NCI-H1092 (cell line): ENCODE measurements at regions not wholly inside any gene's neighbourhood (a gene's known extent, or its start where the extent isn't known, plus 50 kb on each side); places are given as distances from the start of the nearest gene placed in this dataset.
"Not testable (repeated sequence)": the region's sequence is repeated elsewhere in the genome, so short reads cannot be mapped to it uniquely, and the experiment has no call there.

ENCODE experiments used
- DNase-seq: peaks from one replicate; lab custom pipeline; 2025; lab: John Stamatoyannopoulos, UW

DNA sequence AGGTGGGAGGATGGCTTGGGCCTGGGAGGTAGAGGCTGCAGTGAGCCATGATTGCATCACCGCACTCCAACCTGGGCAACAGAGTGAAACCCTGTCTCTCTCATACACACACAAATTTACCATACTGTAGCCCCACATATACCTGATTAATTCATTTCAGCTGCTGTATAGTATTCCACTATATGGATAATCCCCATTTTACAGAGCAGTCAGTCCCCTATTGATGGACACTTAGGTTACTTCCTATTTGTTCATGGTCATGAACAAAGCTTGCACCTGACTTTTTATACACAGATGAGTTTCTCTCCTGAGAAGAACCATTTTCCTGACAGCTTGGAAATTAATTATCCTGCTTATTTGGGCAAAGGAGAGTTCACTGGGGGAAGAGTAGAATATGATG lies 59.2 kb downstream of the EMX2 start:
- no peak for DNase-seq

DNA sequence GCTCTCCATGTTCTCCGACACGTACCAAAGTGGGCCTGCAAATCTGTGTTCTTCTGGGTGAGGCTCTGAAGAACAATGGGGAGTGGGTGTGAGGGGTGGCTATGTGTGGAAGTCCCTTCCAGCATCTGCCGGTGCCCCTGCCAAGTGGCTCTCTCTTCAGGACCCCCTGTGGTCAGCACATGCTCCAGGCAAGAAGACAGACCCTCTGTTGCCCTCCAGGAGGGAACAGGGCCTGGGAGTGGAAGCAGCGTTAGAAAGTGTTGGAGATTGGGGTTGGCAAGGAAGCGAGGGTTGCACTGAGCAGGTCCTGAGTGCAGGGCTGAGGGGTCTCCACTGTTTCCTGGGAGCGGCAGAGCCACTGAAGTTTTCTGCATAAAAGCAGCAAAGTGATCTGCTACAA lies 60.5 kb downstream of the EMX2 start:
- no peak for DNase-seq

DNA sequence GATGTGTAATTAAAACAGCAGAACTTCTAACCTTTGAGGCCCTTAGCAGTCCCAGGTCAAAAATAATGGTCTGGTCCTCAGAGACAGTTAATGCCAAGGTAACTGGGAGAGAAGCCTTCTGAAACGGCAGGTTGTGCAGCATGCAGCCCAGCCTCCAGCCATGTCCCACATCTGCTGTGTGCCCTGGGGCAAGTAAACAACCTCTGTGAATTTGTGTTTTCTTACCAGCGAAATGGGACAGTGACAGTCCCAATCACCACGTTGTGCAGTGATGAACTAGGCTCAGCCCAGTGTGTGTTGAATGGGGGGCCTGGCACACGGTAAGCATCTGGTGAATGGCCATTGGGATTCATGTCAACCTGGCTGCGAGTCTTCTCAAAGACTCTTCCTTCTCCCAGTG lies 61.2 kb downstream of the EMX2 start:
- no peak for DNase-seq

DNA sequence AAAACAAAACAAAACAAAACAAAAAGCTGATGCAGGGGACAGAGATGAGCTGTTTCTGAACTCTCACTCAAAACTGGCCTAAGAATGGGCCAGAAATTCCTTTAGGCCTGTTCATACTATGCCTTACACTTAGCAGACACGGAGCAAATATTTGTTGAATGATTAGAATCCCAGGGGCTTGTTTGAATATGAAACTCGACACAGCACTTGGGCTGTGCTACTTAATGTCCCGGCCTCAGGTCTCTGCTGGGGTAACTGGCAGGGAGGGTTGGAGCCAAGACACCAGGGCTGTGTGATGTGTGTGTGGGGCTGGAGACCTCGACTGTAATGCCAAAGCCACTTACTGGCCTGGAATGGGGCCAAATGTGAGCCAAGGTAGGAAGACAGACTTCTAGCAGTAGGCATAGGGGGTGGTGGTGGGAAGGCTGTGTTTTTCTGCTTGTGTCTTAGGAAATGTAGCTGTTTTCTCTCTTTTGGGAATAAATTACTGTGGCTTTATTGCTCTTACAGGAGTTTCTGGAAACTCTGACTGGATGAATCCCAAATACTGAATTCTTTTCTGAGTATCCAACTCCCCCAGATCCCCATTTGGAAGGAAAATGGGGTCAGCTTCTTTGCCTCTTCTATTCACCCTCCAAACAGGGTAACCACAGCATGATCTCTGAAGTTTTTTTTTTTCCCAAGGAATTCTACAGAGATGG lies 66.7 kb downstream of the EMX2 start:
- no peak for DNase-seq

DNA sequence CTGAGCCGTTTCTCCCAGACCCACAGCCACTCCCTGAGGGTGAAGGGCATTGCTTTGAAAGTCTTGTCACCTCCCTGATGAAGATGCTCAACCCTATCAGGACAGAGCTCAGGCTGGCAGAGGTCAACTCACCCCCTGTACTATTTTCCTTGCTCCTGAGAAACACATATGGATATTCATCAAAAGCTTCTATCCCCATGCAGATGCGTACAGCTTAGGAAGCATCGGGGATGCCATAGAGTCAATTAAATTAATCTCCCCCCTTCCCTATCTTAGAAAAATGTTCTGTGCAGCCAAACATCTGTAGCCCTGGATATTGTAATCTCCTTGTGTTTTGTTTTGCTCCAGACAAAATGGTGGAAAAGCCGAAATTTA lies 67.2 kb downstream of the EMX2 start:
- DNase-seq: no peak

DNA sequence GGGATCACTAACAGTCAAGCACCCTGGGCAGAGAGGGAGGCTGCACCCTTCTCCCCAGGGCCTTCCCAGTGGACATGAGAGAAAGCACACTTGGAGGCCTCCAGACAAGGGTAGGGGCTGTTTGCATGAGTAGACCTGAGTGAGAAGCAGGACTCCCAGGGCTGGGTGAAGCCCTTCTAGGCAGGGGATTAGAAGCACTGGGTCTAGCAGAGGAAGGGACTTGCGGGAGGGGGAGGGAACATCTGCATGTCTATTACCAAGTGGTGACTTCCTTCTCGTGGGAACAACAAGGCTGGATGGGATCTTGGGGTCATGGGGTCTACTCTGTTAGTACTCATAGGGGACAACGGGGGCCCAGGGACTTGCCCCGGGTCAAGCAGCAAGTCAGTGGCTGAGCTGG lies 67.8 kb downstream of the EMX2 start:
- DNase-seq: no peak

DNA sequence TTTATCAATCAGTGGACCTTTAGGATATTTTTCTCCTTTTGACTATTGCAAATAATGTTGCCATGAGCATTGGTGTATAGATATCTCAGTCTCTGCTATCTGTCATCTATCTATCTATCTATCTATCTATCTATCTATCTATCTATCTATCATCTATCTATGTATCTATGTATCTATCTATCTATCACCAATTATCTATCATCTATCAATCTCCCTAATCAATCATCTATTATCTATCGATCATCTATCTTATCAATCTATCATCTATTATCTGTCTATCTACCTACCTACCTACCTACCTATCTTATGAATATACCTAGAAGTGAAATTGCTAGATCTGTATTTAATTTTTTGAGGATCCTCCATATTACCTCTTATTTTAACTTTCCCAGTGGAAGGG lies 69.6 kb downstream of the EMX2 start:
- no peak for DNase-seq

DNA sequence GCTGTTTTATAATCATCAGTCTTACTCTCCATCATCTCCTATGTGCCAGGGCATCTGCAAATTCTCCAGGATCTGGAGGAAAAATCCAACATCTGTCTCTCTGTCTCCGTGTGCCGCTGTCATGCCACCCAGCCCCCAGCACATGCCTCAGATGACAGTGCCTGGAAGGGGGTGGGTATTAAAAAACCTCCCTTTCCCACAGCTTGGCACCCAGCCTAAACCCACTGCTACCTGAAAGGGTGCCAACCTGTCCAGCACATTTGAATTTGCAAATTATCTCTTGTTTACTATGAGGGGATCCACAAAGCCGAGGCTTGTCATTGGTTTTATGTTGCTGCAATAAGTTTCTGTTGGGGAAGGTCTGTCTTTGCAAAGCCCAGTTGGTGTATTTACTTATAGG lies 73.1 kb downstream of the EMX2 start:
- DNase-seq: no peak

DNA sequence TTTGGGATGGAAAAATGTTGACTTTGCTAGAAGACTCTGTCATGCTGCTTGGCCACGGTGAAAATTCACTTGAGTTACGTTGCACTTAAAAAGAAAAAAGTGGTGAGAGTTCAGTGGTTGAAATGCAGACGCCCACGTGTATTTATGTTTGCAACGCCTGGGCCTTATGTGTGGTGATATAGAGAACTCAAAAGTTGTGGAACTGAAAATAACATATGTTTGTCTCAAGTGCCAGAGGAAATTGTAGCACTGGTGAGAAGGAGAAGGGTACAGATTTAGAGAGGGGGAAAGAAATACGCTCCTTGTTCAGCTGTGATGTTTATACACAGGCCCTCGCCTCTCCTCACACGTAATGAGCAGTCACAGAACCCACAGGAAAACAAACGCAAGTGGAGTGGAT lies 73.6 kb downstream of the EMX2 start:
- no peak for DNase-seq

DNA sequence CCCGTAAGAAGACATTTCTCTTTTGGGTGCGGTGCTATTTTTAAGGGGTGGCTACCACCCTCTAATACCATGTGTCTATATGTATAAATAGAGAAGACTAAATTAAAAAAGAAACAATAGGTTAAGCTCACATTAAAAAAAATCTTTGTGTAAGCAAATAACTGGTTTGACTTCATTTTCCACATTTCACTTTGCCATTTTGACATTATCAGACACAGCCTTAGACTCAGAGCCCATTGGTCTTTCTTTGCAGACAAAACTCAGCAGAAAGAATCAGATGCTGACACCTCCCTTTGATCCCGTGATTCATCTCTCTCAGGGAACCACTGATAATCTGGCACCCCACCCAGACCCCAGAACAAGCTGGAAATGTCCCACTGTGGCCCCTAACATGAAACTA lies 74.5 kb downstream of the EMX2 start:
- DNase-seq: no peak

DNA sequence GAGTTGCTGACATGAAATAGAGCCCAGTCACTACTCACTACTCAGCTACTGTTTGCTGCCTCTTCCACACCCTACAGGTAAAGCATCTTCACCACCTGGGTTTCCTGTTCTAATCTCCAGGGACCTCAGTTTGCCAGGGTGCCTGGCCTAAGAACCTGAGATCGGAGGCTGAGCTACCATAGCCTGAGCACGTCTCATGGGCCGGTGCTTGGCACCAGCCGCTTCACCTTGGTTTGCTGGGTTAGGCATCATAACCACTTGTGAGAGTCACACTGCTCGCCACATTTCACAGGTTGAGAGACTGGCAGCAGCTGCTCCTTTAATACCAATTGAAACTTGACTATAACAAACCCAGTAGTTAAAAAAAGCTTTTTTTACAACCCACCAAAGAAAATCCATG lies 75.1 kb downstream of the EMX2 start:
- DNase-seq: no peak

DNA sequence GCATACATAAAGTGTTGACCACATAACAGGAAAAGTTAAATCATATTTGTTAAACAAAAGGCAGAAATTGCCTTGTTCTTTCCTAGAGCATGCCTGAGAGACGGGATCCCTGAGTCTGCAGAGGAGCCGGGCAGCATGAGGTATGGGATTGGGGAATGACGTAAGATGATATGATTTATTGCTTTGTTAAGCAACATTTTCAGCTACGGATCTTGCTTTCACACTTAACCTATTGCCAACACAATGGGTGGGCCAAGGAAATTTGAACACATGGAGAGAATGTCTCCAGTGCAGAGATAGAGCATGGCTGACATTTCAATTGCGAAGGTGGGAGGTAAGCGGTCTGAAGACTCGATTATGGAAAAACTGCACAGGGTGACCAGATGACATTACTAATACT lies 76.7 kb downstream of the EMX2 start:
- DNase-seq: no peak

DNA sequence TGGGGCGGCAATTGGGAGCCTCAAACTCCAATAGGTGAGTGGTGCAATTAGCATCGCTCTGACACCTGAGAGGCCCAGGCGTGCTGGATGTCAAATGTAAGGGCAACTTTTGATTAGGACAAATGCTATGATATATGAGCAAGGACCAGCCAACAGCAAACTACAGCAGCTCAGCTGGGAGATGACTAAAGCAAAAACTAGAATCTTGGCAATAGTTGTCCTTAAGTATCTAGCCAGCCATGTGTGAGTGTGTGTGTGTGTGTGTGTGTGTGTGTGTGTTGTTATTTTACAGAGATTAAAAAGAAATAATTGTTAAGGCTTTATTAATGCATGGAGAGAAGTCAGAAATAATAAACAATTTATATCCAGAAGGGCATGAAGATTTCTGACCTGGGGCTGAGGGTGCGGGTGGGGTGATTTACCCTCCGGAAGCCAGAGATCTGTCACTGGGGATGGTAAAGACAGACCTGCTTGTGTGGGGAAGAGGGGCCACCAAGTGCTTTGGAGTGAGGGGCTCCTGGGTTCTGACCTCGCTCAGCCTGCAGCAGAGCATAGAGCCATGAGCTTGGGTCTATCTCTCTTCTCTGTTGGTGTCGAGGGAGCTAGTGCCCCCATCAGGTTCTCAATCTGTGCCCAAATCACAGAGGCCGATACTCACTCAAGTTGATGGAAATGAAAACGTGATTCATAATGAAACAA lies 77.3 kb downstream of the EMX2 start:
- DNase-seq: no peak

DNA sequence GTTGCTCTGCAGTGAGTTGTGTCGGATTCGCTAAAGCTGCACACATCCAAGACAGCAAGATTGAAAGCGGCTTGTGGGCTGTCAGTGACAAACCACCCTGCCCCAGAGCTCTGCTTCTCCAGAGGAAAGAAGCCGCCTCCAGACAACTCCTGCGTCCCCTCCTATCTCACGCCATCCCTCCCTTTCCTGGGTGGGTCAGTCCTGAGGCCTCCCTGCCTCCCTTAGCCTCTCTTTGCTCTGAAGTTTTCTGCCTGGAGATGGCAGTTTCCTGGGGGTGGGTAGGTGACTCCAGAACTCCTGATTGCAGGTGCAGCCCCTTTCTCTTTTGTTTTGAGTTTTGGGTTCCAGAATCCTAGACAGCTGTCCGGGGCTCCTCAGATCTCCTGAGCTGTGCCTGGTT lies 78.7 kb downstream of the EMX2 start:
- DNase-seq: no peak

DNA sequence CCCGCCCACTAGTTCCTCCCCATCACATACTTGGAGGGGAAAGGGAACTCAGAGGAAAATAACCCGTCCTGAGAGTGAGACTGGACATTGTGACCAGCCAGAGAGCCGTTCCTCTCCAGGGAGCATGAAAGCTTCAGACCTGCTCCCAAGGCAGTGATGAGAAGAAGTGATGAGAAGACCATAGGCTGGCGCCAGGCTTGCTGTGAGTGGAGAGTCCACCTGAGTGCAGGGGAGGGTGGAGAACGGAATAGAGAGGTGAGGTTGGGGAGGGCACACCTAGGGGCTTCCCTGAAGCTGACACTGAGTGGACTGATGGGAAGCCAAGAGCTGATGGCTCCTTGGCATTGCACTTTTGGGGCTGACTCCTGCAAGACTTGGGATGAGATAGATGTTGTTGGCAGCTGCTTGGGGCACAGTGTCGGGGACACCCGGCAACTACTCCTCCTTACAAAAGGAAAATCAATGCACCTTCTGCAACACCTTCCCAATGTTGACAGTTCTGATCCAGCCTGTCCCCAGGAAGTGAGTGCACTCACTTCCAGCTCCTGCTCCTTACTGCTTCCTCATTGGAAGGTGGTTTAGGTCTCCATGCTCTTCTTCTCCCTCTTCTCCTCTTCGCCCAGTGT lies 79.4 kb downstream of the EMX2 start:
- no peak for DNase-seq

DNA sequence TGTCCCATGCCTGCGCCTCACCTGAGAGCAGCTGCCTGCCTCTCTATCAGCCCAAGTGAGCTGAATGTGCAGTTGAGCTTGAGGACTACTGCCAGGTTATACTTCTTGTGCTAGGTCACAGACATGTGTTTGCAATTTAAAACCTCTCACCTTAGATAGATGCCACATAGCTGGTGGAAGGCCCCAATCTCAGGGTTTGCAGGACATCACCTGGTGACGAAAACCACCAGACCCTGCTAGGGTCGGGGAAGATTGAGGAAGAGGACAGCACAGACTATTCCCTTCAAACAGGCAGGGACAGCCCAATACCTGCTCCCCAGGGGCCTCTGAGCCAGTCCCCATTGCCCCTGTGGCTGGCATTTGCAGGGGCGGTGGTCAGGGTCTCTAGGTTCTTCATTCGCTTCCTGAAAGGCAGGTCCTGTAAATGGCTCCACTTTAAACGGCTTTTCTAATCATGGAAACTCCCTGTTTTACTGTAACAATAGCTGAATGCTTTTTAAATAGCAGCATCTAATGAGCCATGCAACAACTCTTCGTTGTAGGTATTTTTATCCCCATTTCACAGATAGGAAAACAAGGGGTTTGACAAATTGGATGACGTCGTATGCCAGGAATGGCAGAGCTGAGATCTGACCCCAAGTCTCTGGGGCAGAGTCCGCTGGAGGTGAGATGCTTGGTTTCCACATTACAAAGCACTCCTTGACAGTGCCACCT lies 80.1 kb downstream of the EMX2 start:
- no peak for DNase-seq

DNA sequence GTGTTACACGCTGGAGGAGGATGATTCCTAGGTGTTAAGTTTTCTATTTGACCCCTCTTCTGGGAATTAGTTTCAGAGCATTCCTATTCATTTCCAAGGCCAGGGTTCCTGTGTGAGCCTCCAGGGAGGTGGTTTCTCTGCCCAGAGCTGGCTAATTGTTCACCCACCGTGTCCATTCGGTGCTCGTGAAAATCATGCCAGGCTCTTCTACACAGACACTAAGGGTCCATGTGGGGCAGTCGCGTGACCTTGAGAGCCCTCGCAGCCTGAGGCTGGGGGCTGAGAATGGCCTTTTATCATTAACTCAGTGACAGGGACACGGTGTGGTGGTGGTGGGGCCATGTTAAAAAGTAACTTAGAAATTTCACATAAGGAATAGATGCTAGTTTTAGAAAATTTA lies 83.7 kb downstream of the EMX2 start:
- no peak for DNase-seq

DNA sequence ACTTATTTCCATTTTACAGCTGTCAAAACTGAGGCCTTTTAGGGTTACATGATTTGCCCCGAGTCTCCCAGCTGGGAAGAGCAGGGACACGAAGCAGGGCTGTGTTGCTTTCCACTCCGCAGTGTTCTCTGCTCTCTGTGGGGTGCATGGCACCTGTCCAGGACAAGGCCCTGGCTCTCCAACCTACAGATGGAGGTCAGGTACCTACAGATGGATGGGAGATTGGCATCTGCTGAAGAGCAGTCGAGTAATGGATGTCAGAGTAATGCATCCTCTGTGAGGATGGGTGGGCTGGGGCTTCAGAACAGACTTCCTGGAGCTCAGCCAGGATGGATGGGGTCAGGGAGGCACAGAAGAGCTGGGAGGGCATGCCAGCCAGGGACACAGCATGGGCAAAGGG lies 85.0 kb downstream of the EMX2 start:
- no peak for DNase-seq

DNA sequence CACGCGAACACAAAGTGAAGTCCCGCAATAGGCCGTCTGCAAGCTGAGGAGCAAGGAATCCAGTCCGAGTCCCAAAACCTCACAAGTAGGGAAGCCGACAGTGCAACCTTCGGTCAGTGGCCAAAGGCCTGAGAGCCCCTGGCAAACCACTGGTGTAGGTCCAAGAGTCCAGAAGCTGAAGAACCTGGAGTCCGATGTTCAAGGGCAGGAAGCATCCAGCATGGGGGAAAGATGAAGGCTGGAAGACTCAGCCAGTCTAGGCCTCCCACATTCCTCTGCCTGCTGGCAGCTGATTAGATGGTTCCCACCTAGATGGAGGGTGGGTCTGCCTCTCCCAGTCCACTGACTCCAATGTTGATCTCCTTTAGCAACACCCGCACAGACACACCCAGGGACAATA lies 87.2 kb downstream of the EMX2 start:
- DNase-seq: not testable (repeated sequence)

DNA sequence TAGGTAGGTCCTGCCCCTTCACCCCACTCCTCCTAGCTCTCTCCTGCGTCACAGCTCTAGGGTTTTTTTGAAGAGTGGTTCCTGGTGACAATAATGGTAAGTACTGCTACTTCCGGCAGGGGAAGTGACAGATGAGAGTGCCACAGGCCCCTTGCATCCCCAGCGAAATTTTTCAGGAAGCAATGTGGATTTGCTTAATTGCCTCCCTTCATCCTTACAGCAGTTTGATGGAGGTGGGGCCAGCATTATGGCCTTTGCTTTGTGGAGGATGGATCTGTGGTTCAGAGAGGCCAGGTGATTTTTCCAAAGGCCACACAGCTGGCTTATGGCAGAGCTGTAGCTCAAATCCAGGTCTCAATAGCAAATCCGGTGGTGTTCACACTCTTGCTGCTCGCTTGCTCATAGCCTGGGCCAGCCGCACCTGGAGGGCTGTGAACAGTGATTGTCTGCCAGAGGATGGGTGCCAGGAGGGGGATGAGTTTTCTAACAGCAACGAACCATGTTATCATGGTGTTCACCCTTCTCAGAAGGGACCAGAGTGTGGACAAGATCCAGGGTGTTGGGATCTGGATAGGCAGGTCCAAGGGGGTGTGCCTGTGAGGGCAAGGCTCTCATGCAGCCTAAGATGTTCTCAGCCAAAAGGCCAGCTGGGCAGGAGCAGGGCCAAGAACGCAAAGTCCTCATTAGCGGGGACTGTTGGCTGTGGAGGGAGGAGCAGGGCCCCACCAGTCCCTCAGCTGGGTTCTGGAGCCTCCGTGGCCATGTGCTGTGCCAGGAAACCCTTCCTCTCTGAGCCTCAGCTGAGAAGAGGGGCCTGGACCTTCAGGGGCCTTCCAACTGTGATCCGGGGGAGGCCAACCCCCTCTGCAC lies 89.0 kb downstream of the EMX2 start:
- no peak for DNase-seq

DNA sequence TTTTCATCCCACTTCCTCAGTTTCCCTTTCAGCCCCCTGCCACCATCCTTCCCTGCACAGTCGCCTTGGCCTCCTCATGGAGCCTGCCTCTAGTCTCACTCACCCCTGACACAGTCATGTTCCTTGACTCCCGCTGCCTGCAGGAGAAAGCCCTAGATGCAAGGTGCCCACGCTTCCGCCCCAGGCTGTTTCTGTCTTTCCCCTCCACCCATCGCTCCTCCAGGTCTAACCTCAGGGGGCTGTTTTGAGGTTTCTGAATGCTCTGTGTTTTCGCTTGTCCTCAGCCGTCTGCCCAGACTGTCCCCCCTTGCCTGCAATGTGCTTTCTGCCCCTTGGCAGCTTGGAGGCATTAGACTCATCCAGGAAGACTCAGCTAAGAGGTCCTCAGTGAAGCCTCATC lies 89.9 kb downstream of the EMX2 start:
- DNase-seq: no peak

DNA sequence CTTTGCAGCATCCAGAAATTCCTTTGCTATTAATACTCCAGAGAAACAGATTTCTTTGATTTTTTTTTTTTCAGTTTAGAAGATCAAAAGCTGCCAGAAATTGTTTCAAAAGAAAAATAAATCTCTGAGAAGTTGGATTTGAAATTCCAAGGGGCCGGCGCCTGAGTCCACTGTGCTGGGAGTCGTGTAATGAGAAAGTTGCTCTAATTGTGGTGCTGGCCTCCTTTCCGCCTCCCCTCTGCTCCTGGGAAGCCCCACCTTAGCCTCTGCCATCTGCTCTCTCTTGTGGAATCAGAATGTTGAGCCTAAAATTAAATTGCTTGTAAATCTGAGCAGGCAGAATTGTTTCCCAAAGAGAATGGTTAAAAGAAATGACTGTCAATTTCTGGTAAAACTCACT lies 93.3 kb downstream of the EMX2 start:
- DNase-seq: no peak
